Glutamatergic neuron (in vitro differentiated cells): ENCODE measurements at regions not wholly inside any gene's neighbourhood (a gene's known extent, or its start where the extent isn't known, plus 50 kb on each side); places are given as distances from the start of the nearest gene placed in this dataset.

Source experiments
- DNase-seq: peaks from one replicate; pipeline ENCODE4 v3.0.0; 2022
- H3K27ac Mint-ChIP-seq: one replicate; pipeline ENCODE4 v1.8.0; 2020; ENCODE audit warnings: mild to moderate bottlenecking, mixed read lengths, inconsistent platforms; ENCODE audit not compliant: unreplicated experiment
- H3K27me3 Mint-ChIP-seq: one replicate; pipeline ENCODE4 v1.8.0; 2020; ENCODE audit warnings: mild to moderate bottlenecking, moderate library complexity, mixed read lengths, inconsistent platforms; ENCODE audit not compliant: unreplicated experiment
- H3K36me3 Mint-ChIP-seq: one replicate; pipeline ENCODE4 v1.8.0; 2020; ENCODE audit warnings: mild to moderate bottlenecking, mixed read lengths, inconsistent platforms; ENCODE audit not compliant: unreplicated experiment
- H3K4me1 Mint-ChIP-seq: one replicate; pipeline ENCODE4 v1.8.0; 2020; ENCODE audit warnings: mild to moderate bottlenecking, low read depth, mixed read lengths, inconsistent platforms; ENCODE audit not compliant: unreplicated experiment
- H3K4me3 Mint-ChIP-seq: one replicate; pipeline ENCODE4 v1.8.0; 2020; ENCODE audit warnings: mild to moderate bottlenecking, mixed read lengths, inconsistent platforms; ENCODE audit not compliant: unreplicated experiment
- H3K9me3 Mint-ChIP-seq: one replicate; pipeline ENCODE4 v1.8.0; 2020; ENCODE audit warnings: mild to moderate bottlenecking, moderate library complexity, mixed read lengths, inconsistent platforms; ENCODE audit not compliant: unreplicated experiment
- CTCF ChIP-seq: fragments of 200-600 bp; sonication (generic); IDR thresholded peaks from one replicate; pipeline ENCODE4 v1.5.0; 2021; ENCODE audit not compliant: partially characterized antibody, unreplicated experiment

DNA sequence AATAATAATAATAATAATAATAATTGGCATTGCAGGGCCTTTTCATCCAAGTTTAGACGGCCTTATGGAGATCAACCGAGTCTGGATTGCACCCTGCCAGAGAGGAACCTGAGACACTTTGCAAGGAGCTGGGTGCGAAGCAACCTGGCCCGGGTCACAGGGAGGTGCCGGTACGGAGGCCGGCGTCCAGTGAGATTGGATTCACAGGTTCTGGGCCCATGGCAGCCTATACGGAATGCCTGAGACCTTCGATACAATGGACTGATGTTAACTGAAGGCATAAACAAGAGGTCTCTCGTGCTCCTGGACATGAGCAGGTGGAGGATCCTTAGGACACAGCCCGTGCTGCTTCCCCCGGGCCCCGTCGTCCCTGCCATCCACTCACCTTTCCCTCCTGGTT, 416.5 kb upstream of the SALL3 start:
- peaks cover 5% of the 10 kb centered on the region for H3K27me3 Mint-ChIP-seq
- TF ChIP-seq CTCF, result no peak
- no peak overlapping the region for H3K4me3 Mint-ChIP-seq
- no peaks in the 10 kb centered on the region for H3K36me3 Mint-ChIP-seq
- DNase-seq, result no peak
- H3K4me1 Mint-ChIP-seq, result peaks cover 7% of the 10 kb centered on the region
- no peak overlapping the region for H3K27ac Mint-ChIP-seq
- H3K9me3 Mint-ChIP-seq, result peaks cover 4% of the 10 kb centered on the region

- no peak overlapping the region for H3K27ac Mint-ChIP-seq
- peaks cover 6% of the 10 kb centered on the region for H3K9me3 Mint-ChIP-seq
- peaks cover 5% of the 10 kb centered on the region for H3K27me3 Mint-ChIP-seq
Observed at GRCh38 chr18:78564030-78564429, 415.6 kb upstream of the SALL3 start.

DNA sequence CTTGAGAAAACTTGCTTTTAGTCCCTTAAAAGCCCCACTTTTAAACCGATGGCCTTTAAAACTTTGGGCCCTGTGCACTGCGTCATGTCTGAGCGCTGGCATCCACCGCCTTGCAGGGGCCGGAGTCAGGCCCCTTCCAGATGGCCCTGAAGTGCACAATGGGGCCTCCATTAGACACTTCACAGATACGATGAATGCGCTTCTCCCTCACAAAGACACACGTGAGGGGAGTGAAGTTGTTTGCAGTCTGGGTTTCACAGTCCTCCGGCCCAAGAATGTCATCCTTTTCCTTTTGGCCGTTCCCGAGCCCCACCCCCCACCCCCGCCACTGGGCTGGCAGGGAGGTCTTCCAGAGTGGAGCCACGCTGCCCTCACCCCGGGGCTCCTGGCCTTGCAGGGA, 415.1 kb upstream of the SALL3 start:
- Mint-ChIP-seq H3K4me3 (no peak overlapping the region), H3K36me3 (peaks cover 6% of the 10 kb centered on the region), H3K27me3 (peaks cover 5% of the 10 kb centered on the region), H3K4me1 (peaks cover 7% of the 10 kb centered on the region), H3K27ac (no peak overlapping the region), H3K9me3 (peaks cover 6% of the 10 kb centered on the region)
- TF ChIP-seq CTCF, result no peak
- DNase-seq, result no peak

More at GRCh38 chr18:78564030-78564429, 415.6 kb upstream of the SALL3 start:
- no peak for DNase-seq
- Mint-ChIP-seq H3K4me3 (no peak overlapping the region), H3K36me3 (peaks cover 4% of the 10 kb centered on the region), H3K4me1 (peaks cover 7% of the 10 kb centered on the region)
- no peak for TF ChIP-seq CTCF

DNA sequence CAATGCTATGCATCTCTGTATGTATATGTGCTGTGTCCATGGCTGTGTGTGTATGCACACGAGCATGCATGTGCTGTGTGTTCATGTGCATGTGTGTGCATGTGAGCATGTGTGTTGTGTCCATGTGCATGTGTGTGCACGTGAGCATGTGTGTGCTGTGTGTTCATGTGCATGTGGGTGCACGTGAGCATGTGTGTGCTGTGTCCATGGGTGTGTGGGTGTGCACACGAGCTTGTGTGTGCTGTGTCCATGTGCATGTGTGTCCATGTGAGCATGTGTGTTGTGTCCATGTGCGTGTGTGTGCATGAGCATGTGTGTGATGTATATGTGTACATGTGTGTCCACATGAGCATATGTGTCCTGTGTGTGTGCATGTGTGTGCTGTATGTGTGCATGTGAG, 414.4 kb upstream of the SALL3 start:
- Mint-ChIP-seq H3K27ac (no peak overlapping the region), H3K4me3 (no peak overlapping the region), H3K27me3 (peaks cover under 1% of the 10 kb centered on the region)

DNA sequence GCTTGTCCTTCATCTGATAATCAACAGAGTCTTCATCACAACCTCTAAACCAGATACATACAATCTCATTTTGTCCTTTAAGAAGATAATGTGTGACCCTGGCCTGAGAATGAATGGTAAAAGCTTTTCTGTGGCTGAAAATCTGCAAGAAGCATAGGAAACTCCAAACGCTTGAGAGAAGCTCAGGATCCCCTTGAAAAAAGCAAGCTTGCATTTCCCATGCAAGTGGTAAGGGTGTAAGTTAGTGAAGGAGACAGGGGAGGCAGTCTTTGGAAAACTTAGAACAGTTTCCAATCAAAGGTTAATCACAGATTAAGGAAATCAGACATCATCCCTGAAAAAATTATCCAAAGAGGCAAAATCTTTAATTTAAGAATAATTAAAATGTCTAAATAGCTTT, 413.6 kb upstream of the SALL3 start:
- Mint-ChIP-seq H3K4me1 (peaks cover 7% of the 10 kb centered on the region), H3K36me3 (peaks cover 10% of the 10 kb centered on the region), H3K4me3 (no peak overlapping the region), H3K9me3 (peaks cover 4% of the 10 kb centered on the region), H3K27ac (no peak overlapping the region), H3K27me3 (no peaks in the 10 kb centered on the region)
- no peak for DNase-seq
- no peak for TF ChIP-seq CTCF

More for the DNA sequence above, 414.4 kb upstream of the SALL3 start:
- peaks cover 4% of the 10 kb centered on the region for H3K9me3 Mint-ChIP-seq
- DNase-seq, result no peak
- H3K36me3 Mint-ChIP-seq, result peaks cover 10% of the 10 kb centered on the region
- TF ChIP-seq CTCF, result no peak
- H3K4me1 Mint-ChIP-seq, result peaks cover 7% of the 10 kb centered on the region
